ENCODE measurements at regions not wholly inside any gene's neighbourhood (a gene's known extent, or its start where the extent isn't known, plus 50 kb on each side); places are given as distances from the start of the nearest gene placed in this dataset.

- TF ChIP-seq POLR2A (IDR thresholded peaks at IDR 0.05; ENCODE audit: low read depth, low read length) (no peak), POLR2AphosphoS5 (IDR thresholded peaks at IDR 0.05; ENCODE audit: low read depth, low read length) (no peak)
These were observed 122.7 kb upstream of the ADGRF1 start for GRCh38 chr6:47164877-47165276.

All from GM12892 (cell line).